LNCAP (cell line): ENCODE measurements at regions not wholly inside any gene's neighbourhood (a gene's known extent, or its start where the extent isn't known, plus 50 kb on each side); places are given as distances from the start of the nearest gene placed in this dataset.

Experiments
- CTCF ChIP-seq: fragments of 450-650 bp; IDR thresholded peaks from 2 replicates; pipeline ENCODE4 v1.5.1; 2017; ENCODE audit warnings: mild to moderate bottlenecking

- TF ChIP-seq CTCF, result no peak
Observed at GRCh38 chr7:10798044-10798443, 175.6 kb upstream of the PHF14 start.

- TF ChIP-seq CTCF, result no peak
Observed at GRCh38 chr7:10799475-10799874, 174.2 kb upstream of the PHF14 start.

- TF ChIP-seq CTCF, result no peak
Observed at GRCh38 chr7:10802011-10802410, 171.7 kb upstream of the PHF14 start.

GRCh38 chr7:10802526-10802925, 171.1 kb upstream of the PHF14 start:
- no peak for TF ChIP-seq CTCF

GRCh38 chr7:10803720-10804119, 170.0 kb upstream of the PHF14 start:
- TF ChIP-seq CTCF, result no peak

GRCh38 chr7:10804770-10805169, 168.9 kb upstream of the PHF14 start:
- TF ChIP-seq CTCF, result no peak

- no peak for TF ChIP-seq CTCF
Observed at GRCh38 chr7:10815546-10815945, 158.1 kb upstream of the PHF14 start.

GRCh38 chr7:10821156-10821555, 152.5 kb upstream of the PHF14 start:
- no peak for TF ChIP-seq CTCF
